Astrocyte of the cerebellum (primary cell): ENCODE measurements at regions not wholly inside any gene's neighbourhood (a gene's known extent, or its start where the extent isn't known, plus 50 kb on each side); places are given as distances from the start of the nearest gene placed in this dataset.
A peak's percentile ranks its signal among the peaks of the same experiment; 100 is the strongest.
"Not testable (repeated sequence)": the region's sequence is repeated elsewhere in the genome, so short reads cannot be mapped to it uniquely, and the experiment has no call there.

ENCODE experiments used
- DNase-seq: peaks from one replicate; pipeline ENCODE4 v3.0.0-alpha.2; 2011; ENCODE audit warnings: low read depth
- H3K4me3 ChIP-seq: 2 replicates; pipeline ENCODE4 v1.5.1; 2011; ENCODE audit warnings: mild to moderate bottlenecking, low read depth, low read length, moderate library complexity
- CTCF ChIP-seq: IDR thresholded peaks from 2 replicates; pipeline ENCODE4 v1.5.1; 2012; ENCODE audit warnings: low read length, low read depth, moderate library complexity, mild to moderate bottlenecking; ENCODE audit errors: missing control alignments
- in situ Hi-C: cut with HindIII; loops from 2 replicates; pipeline ENCODE4 v1.10.0; 2017; ENCODE audit warnings: low sequenced_read_pairs

DNA sequence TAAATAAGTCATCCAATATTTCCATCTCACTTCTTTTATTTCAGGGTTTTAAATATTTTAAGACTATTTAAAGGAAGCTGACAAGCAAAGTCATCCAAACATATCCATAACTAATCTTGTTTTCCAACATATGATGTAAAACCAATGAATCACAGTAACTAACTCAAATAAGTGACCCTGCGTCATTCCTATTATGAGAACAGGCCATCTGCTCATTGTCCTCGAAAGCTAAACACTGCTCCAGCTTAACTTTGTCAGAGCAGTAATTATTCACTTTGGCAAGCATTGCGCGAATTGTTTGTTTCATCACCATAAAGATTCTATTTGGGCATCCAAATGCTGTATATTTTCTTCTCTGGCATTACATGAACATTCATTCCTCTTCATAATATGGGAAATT, 99.1 kb downstream of the CAPZA3 start:
- no peak for DNase-seq
- no peak overlapping the region for H3K4me3 ChIP-seq
- TF ChIP-seq CTCF, result no peak
- in situ Hi-C loops, result no loop called here

- no peak for TF ChIP-seq CTCF
- in situ Hi-C loops, result no loop called here
- no peak overlapping the region for H3K4me3 ChIP-seq
- DNase-seq, result no peak
Observed at GRCh38 chr12:18837505-18837904, 99.6 kb downstream of the CAPZA3 start.

GRCh38 chr12:18840997-18841396, 103.1 kb downstream of the CAPZA3 start:
- DNase-seq, H3K4me3 ChIP-seq, in situ Hi-C loops: not testable (repeated sequence)

DNA sequence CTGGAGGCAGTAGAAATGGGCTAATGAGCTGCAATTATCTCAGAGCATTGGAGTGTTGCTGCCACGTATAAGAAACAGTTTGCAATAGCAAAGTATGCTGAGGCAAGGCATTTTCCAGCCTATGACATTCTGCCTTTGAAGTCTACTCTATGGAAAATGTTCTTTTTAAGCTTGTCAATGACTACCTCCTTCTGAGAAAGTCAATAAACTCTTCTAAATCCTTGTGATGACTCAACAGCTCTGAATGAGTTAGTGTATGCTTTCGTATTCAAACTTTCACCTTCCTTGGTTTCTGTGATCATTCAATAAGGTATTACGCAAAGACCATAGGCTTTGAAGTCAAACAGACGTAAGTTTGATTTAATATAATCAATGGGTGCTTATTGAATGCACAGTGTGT, 111.2 kb downstream of the CAPZA3 start:
- no peak for TF ChIP-seq CTCF
- H3K4me3 ChIP-seq, result no peak overlapping the region
- DNase-seq, result peak; percentile 79
- in situ Hi-C loops, result no loop called here

DNA sequence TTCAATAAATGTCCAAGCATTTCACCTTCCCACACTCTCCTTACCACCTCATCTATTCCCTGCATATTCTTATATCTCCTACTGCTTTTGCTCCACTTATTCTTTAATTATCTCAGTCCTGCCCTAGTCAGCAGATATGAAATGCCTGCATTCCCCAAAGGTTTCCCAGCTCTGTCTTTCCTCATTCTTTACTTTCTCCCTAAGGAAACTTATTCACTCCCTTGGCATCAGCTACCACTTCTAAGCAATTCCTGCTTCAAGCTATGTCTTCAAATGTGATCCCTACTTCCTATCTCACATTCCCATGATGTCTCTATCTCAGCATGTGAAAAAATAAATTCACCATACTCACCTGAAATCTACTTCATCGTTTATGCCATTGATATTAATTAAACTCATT, 111.8 kb downstream of the CAPZA3 start:
- no peak for TF ChIP-seq CTCF
- no peak for DNase-seq
- in situ Hi-C loops, result no loop called here
- H3K4me3 ChIP-seq, result no peak overlapping the region

DNA sequence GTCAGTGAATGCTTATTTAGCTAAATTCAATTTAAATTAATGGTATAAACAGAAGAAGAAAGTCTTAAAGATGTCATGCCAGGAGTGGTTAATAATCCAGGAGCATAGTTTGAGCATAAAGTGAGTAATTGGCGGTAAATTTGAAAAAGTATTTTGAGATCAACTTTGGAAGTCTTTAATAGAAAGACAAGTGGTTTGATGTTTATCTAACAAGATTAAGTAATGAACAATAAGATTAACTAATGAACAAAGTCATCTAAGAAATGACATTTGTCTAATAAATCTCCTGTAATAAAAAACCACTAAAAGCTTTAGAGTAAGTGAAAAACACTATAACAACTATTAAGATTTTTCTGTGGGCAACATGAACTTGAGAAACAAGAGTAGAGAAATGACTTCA, 112.8 kb downstream of the CAPZA3 start:
- in situ Hi-C loops, result no loop called here
- no peak for TF ChIP-seq CTCF
- no peak overlapping the region for H3K4me3 ChIP-seq
- no peak for DNase-seq

GRCh38 chr12:18851271-18851670, 113.4 kb downstream of the CAPZA3 start:
- DNase-seq, result no peak
- H3K4me3 ChIP-seq, result no peak overlapping the region

More at GRCh38 chr12:18851271-18851670, 113.4 kb downstream of the CAPZA3 start:
- in situ Hi-C loops, result no loop called here
- TF ChIP-seq CTCF, result no peak
